LNCAP (cell line): ENCODE measurements at regions not wholly inside any gene's neighbourhood (a gene's known extent, or its start where the extent isn't known, plus 50 kb on each side); places are given as distances from the start of the nearest gene placed in this dataset.

ENCODE experiments used
- TF ChIP-seq, protein P1 (sequence below): fragments of 450-650 bp; IDR thresholded peaks from 2 replicates; pipeline ENCODE4 v1.5.1; 2017; ENCODE audit warnings: mild to moderate bottlenecking

DNA sequence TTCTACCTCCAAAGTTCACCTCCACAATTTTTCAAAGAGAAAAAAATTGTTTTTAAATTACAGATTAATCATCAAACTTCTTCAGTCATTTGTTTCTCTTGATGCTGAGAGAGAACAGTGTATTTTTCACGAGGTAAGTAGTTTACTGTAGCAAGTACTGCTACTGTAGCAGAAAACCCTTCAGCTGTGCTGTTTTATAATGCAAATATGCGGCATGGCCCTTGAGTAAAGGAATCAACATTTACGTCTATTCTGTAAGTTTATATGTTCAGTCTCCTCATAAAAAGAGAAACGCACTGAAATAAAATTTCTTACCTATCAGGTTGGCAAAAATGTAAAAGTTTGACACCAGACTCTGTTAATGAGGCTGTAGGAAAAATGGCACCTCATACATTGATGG lies 399.0 kb downstream of the NKX6-1 start:
- TF ChIP-seq, protein P1, sequence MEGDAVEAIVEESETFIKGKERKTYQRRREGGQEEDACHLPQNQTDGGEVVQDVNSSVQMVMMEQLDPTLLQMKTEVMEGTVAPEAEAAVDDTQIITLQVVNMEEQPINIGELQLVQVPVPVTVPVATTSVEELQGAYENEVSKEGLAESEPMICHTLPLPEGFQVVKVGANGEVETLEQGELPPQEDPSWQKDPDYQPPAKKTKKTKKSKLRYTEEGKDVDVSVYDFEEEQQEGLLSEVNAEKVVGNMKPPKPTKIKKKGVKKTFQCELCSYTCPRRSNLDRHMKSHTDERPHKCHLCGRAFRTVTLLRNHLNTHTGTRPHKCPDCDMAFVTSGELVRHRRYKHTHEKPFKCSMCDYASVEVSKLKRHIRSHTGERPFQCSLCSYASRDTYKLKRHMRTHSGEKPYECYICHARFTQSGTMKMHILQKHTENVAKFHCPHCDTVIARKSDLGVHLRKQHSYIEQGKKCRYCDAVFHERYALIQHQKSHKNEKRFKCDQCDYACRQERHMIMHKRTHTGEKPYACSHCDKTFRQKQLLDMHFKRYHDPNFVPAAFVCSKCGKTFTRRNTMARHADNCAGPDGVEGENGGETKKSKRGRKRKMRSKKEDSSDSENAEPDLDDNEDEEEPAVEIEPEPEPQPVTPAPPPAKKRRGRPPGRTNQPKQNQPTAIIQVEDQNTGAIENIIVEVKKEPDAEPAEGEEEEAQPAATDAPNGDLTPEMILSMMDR = no peak

DNA sequence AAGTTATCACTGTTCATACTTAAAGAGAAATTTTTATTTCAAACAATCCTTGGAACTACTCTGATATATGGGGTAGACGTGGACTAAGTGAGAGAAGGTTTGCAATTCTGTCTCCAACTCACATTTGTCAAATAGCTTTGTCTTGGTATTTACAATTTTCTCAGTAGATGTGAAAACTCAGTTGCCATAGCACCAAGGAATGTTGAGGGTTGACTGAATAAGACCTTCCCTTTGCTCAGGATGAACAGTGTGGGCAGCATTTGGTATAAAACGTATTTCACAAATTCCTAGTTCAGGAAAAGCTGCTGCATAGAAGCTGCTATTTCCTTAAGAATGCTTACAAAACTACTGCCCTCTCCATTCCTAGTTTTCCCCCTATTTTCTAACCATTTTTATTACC lies 399.5 kb downstream of the NKX6-1 start:
- TF ChIP-seq, protein P1 = no peak

DNA sequence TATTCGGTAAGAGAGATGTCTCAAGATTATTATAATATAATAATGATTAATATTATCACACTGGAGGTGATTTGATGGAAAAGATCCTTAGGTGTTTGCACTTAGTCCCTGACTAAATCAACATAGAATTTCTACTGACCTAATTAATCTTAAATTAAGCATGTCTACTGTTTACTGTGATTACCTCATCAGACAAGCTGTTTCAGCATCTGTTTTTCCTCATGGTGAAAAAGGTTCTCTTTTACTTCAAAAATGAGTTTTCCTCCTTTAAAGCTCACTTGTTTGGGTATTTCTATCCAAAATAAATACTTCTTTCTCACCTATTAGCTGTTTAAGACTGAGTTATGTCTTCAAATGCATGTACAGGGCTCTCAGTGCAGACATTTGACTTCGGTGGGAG lies 407.8 kb downstream of the NKX6-1 start:
- TF ChIP-seq, protein P1 = no peak

DNA sequence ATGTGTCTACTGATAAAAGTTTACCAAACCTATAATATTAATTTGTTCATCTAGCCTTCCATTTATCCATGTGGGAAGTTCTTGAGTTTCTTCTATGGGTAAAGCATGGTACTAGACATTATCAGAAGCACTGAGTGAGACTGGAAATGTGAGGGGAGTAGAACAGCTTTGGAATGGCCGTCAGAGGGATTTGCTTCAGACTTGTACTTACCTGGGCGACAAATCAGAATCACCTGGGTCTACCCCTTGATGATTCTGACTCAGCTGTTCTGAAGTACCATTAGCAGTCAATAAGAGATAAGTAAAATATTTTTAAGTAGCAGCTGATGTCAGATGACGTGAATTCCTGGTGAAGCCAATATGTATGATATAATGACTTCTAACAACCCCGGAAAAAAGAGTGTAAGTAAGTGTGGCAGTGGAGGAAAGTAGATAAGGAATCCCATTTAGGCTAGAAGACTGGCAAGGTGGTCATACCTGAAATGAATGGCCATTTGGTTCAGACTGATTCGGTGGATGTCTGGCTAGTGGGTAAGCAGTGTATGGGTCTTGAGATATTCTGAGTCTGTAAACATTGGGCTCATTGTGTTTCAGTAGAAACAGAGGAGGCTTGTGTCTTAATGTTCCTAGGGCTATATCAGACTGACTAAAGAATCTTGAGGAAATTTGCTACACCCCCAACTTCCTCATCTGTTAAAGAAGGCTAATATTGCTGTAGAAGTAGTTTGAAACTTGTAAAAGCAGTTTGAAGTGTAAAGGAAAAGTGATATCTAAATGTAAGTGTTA lies 409.2 kb downstream of the NKX6-1 start:
- TF ChIP-seq, protein P1 = no peak

DNA sequence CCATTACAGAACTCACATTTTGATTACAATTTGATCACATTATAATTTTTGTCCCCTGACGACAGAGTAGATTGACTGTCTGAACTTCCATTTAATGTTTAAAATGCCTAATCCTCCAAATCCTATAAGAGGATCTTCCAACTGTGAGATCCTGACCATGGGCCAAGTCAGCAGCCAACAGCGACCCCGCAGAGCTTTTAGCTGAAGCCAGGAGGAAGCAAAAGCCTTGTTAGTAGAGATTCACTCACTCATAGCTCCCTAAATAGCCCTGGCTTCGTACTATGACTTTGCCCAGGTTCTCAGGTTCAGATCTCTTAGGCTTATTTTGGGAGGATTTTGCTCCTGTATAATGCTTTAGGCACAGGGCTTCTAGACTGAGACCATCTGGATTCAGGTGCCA lies 413.1 kb downstream of the NKX6-1 start:
- TF ChIP-seq, protein P1 = no peak

DNA sequence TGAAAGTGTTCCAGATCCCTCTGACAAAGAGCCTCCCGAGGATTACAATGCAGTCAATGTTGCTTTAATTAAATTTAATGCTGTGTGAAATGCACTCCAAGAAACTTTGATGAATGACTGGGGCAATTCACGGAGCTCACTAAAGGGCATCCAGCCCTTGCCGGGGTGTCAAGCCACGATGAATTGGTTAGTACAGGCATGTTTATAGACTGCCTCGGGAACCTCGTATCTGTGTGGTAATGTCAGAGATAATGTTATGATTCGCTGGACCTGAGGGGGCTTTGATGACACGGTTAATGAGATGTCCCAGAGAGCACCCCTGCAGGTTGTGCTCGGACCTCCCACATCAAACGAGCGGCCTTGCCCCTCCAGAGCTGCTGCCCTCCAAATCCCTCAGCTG lies 428.8 kb downstream of the NKX6-1 start:
- TF ChIP-seq, protein P1 = no peak

DNA sequence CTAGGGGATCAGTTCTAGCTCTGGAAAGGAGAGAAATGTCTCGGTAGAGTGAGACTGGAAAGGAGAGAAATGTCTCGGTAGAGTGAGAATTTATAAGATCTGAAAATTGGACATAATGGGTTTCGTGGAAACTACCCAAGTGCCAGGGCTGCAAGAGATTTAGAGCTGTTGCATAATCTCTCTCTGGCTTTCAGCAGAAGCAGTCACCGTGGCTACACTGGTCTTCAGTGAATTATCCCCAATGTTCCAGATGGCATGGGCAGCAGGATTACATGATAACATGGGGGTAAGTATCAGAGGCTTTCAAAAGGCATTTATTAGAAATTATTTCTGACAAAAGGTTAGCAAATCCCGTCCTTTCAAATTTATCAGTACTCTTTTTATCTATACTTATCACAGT lies 435.5 kb downstream of the NKX6-1 start:
- TF ChIP-seq, protein P1 = no peak

DNA sequence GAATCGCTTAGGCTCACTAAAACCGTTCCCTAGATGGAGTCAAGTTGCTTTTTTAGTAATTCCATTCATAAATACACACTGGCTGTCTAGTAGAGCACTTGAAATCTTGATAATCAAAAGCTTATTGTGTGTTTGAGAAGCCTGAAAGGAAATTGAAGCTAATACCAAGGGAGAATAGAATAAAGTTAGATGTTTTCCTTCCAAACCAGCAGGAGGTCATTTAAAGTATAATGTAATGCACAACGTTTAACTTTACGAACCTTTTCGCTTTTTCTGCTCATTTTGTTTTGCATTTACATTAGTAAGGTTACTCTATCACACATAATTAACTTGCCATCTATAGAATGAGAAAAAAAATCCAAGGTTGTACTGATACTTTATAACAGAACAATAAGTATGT lies 440.9 kb downstream of the NKX6-1 start:
- TF ChIP-seq, protein P1 = no peak
